ENCODE measurements at regions not wholly inside any gene's neighbourhood (a gene's known extent, or its start where the extent isn't known, plus 50 kb on each side); places are given as distances from the start of the nearest gene placed in this dataset.

GRCh38 chr10:2284071-2284470 lies 546.7 kb upstream of the ADARB2 start:
- H3K27ac ChIP-seq (ENCODE audit: insufficient read depth, low read length, poor library complexity, severe bottlenecking), result no peak overlapping the region
- Mint-ChIP-seq H3K36me3 (no peaks in the 10 kb centered on the region), H3K9me3 (peaks cover 0 to 12% (median 0%) of the 10 kb centered on the region in 7 donors), H3K27me3 (no peaks in the 10 kb centered on the region), H3K4me3 (no peak overlapping the region), H3K4me1 (no peaks in the 10 kb centered on the region), H3K27ac (no peak overlapping the region)
- no peaks in the 10 kb centered on the region for H3K9me3 ChIP-seq (ENCODE audit: control insufficient read depth in 2 of 2, low read length in 2 of 2)
- no peaks in the 10 kb centered on the region for H3K27me3 ChIP-seq (ENCODE audit: control insufficient read depth, insufficient read depth, low read length)
- ATAC-seq (ENCODE audit: low read depth in 2 of 2) (no peak), DNase-seq (no peak)
- H3K4me1 ChIP-seq (ENCODE audit: control insufficient read depth, insufficient read depth, low read length, poor library complexity, severe bottlenecking), result no peaks in the 10 kb centered on the region
- H3K36me3 ChIP-seq (ENCODE audit: control insufficient read depth, insufficient read depth, low read length), result no peaks in the 10 kb centered on the region
- no peak overlapping the region for H3K4me3 ChIP-seq (ENCODE audit: low read depth, low read length)

GRCh38 chr10:2282202-2282601 lies 544.9 kb upstream of the ADARB2 start:
- no peaks in the 10 kb centered on the region for H3K27me3 Mint-ChIP-seq
- H3K36me3 ChIP-seq (ENCODE audit: control insufficient read depth, insufficient read depth, low read length), result no peaks in the 10 kb centered on the region

GRCh38 chr10:2280713-2281300 lies 543.5 kb upstream of the ADARB2 start:
- H3K36me3 Mint-ChIP-seq, result no peaks in the 10 kb centered on the region
- H3K27ac Mint-ChIP-seq, result no peak overlapping the region
- no peaks in the 10 kb centered on the region for H3K9me3 ChIP-seq (ENCODE audit: control insufficient read depth in 2 of 2, low read length in 2 of 2)
- no peak overlapping the region for H3K4me3 ChIP-seq (ENCODE audit: low read depth, low read length)
- no peak for DNase-seq
- no peaks in the 10 kb centered on the region for H3K4me1 ChIP-seq (ENCODE audit: control insufficient read depth, insufficient read depth, low read length, poor library complexity, severe bottlenecking)
- H3K36me3 ChIP-seq (ENCODE audit: control insufficient read depth, insufficient read depth, low read length), result no peaks in the 10 kb centered on the region
- no peak overlapping the region for H3K4me3 Mint-ChIP-seq
- H3K27ac ChIP-seq (ENCODE audit: insufficient read depth, low read length, poor library complexity, severe bottlenecking), result no peak overlapping the region
- no peaks in the 10 kb centered on the region for H3K4me1 Mint-ChIP-seq
- ATAC-seq (ENCODE audit: low read depth in 2 of 2), result no peak
- peaks cover 0 to 5% (median 0%) of the 10 kb centered on the region in 7 donors for H3K9me3 Mint-ChIP-seq
- no peaks in the 10 kb centered on the region for H3K27me3 ChIP-seq (ENCODE audit: control insufficient read depth, insufficient read depth, low read length)
- H3K27me3 Mint-ChIP-seq, result no peaks in the 10 kb centered on the region

More at GRCh38 chr10:2282202-2282601, 544.9 kb upstream of the ADARB2 start:
- Histone ChIP-seq H3K4me1 (ENCODE audit: control insufficient read depth, insufficient read depth, low read length, poor library complexity, severe bottlenecking) (no peaks in the 10 kb centered on the region), H3K27ac (ENCODE audit: insufficient read depth, low read length, poor library complexity, severe bottlenecking) (no peak overlapping the region), H3K4me3 (ENCODE audit: low read depth, low read length) (no peak overlapping the region), H3K9me3 (ENCODE audit: control insufficient read depth in 2 of 2, low read length in 2 of 2) (no peaks in the 10 kb centered on the region), H3K27me3 (ENCODE audit: control insufficient read depth, insufficient read depth, low read length) (no peaks in the 10 kb centered on the region)
- no peak overlapping the region for H3K27ac Mint-ChIP-seq
- no peaks in the 10 kb centered on the region for H3K4me1 Mint-ChIP-seq
- H3K9me3 Mint-ChIP-seq, result peaks cover 0 to 8% (median 0%) of the 10 kb centered on the region in 7 donors
- H3K4me3 Mint-ChIP-seq, result no peak overlapping the region
- ATAC-seq (ENCODE audit: low read depth in 2 of 2) (no peak), DNase-seq (no peak)
- H3K36me3 Mint-ChIP-seq, result no peaks in the 10 kb centered on the region

GRCh38 chr10:2279711-2280110 lies 542.4 kb upstream of the ADARB2 start:
- no peaks in the 10 kb centered on the region for H3K9me3 ChIP-seq (ENCODE audit: control insufficient read depth in 2 of 2, low read length in 2 of 2)
- no peaks in the 10 kb centered on the region for H3K27me3 ChIP-seq (ENCODE audit: control insufficient read depth, insufficient read depth, low read length)
- no peaks in the 10 kb centered on the region for H3K36me3 Mint-ChIP-seq
- ATAC-seq (ENCODE audit: low read depth in 2 of 2), result no peak
- no peak for DNase-seq
- H3K4me3 Mint-ChIP-seq, result no peak overlapping the region
- no peaks in the 10 kb centered on the region for H3K4me1 ChIP-seq (ENCODE audit: control insufficient read depth, insufficient read depth, low read length, poor library complexity, severe bottlenecking)
- H3K4me3 ChIP-seq (ENCODE audit: low read depth, low read length), result no peak overlapping the region
- no peak overlapping the region for H3K27ac ChIP-seq (ENCODE audit: insufficient read depth, low read length, poor library complexity, severe bottlenecking)
- H3K27me3 Mint-ChIP-seq, result no peaks in the 10 kb centered on the region
- H3K27ac Mint-ChIP-seq, result no peak overlapping the region
- no peaks in the 10 kb centered on the region for H3K4me1 Mint-ChIP-seq
- H3K36me3 ChIP-seq (ENCODE audit: control insufficient read depth, insufficient read depth, low read length), result no peaks in the 10 kb centered on the region
- peaks cover 0 to 5% (median 2%) of the 10 kb centered on the region in 7 donors for H3K9me3 Mint-ChIP-seq

GRCh38 chr10:2278363-2278762 lies 541.0 kb upstream of the ADARB2 start:
- Histone ChIP-seq H3K27ac (ENCODE audit: insufficient read depth, low read length, poor library complexity, severe bottlenecking) (no peak overlapping the region), H3K9me3 (ENCODE audit: control insufficient read depth in 2 of 2, low read length in 2 of 2) (no peaks in the 10 kb centered on the region), H3K36me3 (ENCODE audit: control insufficient read depth, insufficient read depth, low read length) (no peaks in the 10 kb centered on the region), H3K4me3 (ENCODE audit: low read depth, low read length) (no peak overlapping the region), H3K4me1 (ENCODE audit: control insufficient read depth, insufficient read depth, low read length, poor library complexity, severe bottlenecking) (no peaks in the 10 kb centered on the region), H3K27me3 (ENCODE audit: control insufficient read depth, insufficient read depth, low read length) (no peaks in the 10 kb centered on the region)
- Mint-ChIP-seq H3K36me3 (no peaks in the 10 kb centered on the region), H3K27ac (no peak overlapping the region), H3K27me3 (no peaks in the 10 kb centered on the region), H3K9me3 (peaks cover 0 to 5% (median 3%) of the 10 kb centered on the region in 7 donors), H3K4me1 (no peaks in the 10 kb centered on the region), H3K4me3 (no peak overlapping the region)
- ATAC-seq (ENCODE audit: low read depth in 2 of 2), result no peak
- DNase-seq, result no peak

GRCh38 chr10:2263561-2263960 lies 526.2 kb upstream of the ADARB2 start:
- ATAC-seq (ENCODE audit: low read depth in 2 of 2) (no peak), DNase-seq (no peak)
- H3K27ac ChIP-seq (ENCODE audit: insufficient read depth, low read length, poor library complexity, severe bottlenecking), result no peak overlapping the region
- H3K4me1 ChIP-seq (ENCODE audit: control insufficient read depth, insufficient read depth, low read length, poor library complexity, severe bottlenecking), result no peaks in the 10 kb centered on the region
- Mint-ChIP-seq H3K9me3 (peaks cover 0 to 16% (median 2%) of the 10 kb centered on the region in 7 donors), H3K27ac (no peak overlapping the region), H3K36me3 (no peaks in the 10 kb centered on the region), H3K27me3 (no peaks in the 10 kb centered on the region), H3K4me1 (no peaks in the 10 kb centered on the region), H3K4me3 (no peak overlapping the region)
- no peaks in the 10 kb centered on the region for H3K36me3 ChIP-seq (ENCODE audit: control insufficient read depth, insufficient read depth, low read length)
- H3K9me3 ChIP-seq (ENCODE audit: control insufficient read depth in 2 of 2, low read length in 2 of 2), result no peaks in the 10 kb centered on the region
- H3K4me3 ChIP-seq (ENCODE audit: low read depth, low read length), result no peak overlapping the region
- H3K27me3 ChIP-seq (ENCODE audit: control insufficient read depth, insufficient read depth, low read length), result no peaks in the 10 kb centered on the region

- Mint-ChIP-seq H3K27ac (no peak overlapping the region), H3K9me3 (peaks cover 0 to 11% (median 2%) of the 10 kb centered on the region in 7 donors), H3K4me3 (no peak overlapping the region), H3K36me3 (no peaks in the 10 kb centered on the region), H3K27me3 (no peaks in the 10 kb centered on the region), H3K4me1 (no peaks in the 10 kb centered on the region)
- Histone ChIP-seq H3K4me3 (ENCODE audit: low read depth, low read length) (no peak overlapping the region), H3K4me1 (ENCODE audit: control insufficient read depth, insufficient read depth, low read length, poor library complexity, severe bottlenecking) (no peaks in the 10 kb centered on the region), H3K36me3 (ENCODE audit: control insufficient read depth, insufficient read depth, low read length) (no peaks in the 10 kb centered on the region), H3K27ac (ENCODE audit: insufficient read depth, low read length, poor library complexity, severe bottlenecking) (no peak overlapping the region), H3K9me3 (ENCODE audit: control insufficient read depth in 2 of 2, low read length in 2 of 2) (no peaks in the 10 kb centered on the region), H3K27me3 (ENCODE audit: control insufficient read depth, insufficient read depth, low read length) (no peaks in the 10 kb centered on the region)
- DNase-seq (no peak), ATAC-seq (ENCODE audit: low read depth in 2 of 2) (no peak)
These were observed 525.6 kb upstream of the ADARB2 start for GRCh38 chr10:2262878-2263277.

- H3K36me3 Mint-ChIP-seq, result no peaks in the 10 kb centered on the region
- H3K27ac Mint-ChIP-seq, result no peak overlapping the region
These were observed 525.0 kb upstream of the ADARB2 start for GRCh38 chr10:2262333-2262732.

More at GRCh38 chr10:2262333-2262732, 525.0 kb upstream of the ADARB2 start:
- DNase-seq, result no peak
- Mint-ChIP-seq H3K9me3 (peaks cover 0 to 11% (median 2%) of the 10 kb centered on the region in 7 donors), H3K4me1 (no peaks in the 10 kb centered on the region), H3K4me3 (no peak overlapping the region), H3K27me3 (no peaks in the 10 kb centered on the region)
- no peaks in the 10 kb centered on the region for H3K9me3 ChIP-seq (ENCODE audit: control insufficient read depth in 2 of 2, low read length in 2 of 2)
- no peak overlapping the region for H3K27ac ChIP-seq (ENCODE audit: insufficient read depth, low read length, poor library complexity, severe bottlenecking)
- no peak for ATAC-seq (ENCODE audit: low read depth in 2 of 2)
- no peak overlapping the region for H3K4me3 ChIP-seq (ENCODE audit: low read depth, low read length)
- H3K4me1 ChIP-seq (ENCODE audit: control insufficient read depth, insufficient read depth, low read length, poor library complexity, severe bottlenecking), result no peaks in the 10 kb centered on the region
- H3K36me3 ChIP-seq (ENCODE audit: control insufficient read depth, insufficient read depth, low read length), result no peaks in the 10 kb centered on the region
- H3K27me3 ChIP-seq (ENCODE audit: control insufficient read depth, insufficient read depth, low read length), result no peaks in the 10 kb centered on the region
